ENCODE measurements at regions not wholly inside any gene's neighbourhood (a gene's known extent, or its start where the extent isn't known, plus 50 kb on each side); places are given as distances from the start of the nearest gene placed in this dataset.

DNA sequence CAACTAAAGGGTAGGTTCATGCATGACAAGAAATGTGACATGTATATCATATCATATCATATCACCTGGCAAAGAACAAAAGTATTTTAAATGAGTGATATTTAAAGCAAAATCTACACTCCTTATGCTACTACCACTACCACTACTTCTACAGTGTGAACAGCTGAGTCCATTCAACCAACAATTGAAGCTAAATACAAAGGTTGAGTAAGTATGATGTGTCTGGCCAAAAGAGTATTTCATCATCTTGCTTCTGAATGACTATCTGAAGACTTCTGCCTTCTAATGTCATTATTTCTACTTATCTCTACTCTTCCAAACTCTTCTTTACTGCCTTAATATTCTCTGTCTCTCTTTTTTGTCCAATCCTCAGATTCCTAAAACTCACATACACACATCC, 292.6 kb upstream of the CAND1 start:
- peak; percentile 41 for DNase-seq

DNA sequence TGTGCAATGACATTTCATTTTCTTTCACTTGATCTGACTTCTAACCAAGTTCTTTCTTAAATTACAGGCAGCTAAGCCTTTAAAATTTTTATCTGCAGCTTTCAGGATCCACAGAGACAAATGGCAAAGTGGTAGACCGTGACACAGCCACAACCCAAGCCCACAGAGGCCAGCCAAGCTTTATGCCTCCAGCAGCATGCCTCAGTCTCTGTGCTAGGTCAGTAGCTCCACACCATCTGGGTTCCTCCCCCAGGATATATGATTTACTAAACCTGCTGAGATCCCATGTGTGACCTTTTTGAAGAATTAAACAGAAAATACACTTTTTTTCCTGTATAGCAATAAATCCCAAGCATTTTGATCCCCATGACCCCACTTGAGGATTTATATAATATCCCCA, 290.4 kb upstream of the CAND1 start:
- no peak for DNase-seq

- DNase-seq: no peak
Measured at GRCh38 chr12:66979251-66979650, 289.9 kb upstream of the CAND1 start.

- DNase-seq: no peak
Measured at GRCh38 chr12:66984077-66984476, 285.1 kb upstream of the CAND1 start.

DNA sequence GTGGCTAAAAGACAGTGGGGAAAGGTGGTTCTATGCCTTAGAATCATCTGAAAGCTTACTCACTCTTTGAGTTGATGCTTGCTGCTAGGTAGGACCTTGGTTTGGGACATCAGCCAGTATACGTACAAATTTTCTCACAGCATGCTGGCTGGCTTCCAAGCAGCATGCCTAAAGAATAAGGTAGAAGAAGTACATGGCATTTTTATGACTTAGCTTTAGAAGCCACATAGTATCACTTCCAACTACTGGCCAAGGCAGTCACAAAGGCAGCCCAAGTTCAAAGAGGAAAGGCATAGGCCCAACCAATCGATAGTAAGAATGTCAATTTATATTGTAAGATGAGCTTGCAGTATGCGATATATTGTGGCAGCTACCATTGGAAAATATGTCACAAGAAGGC, 284.2 kb upstream of the CAND1 start:
- peak; percentile 15 for DNase-seq

- DNase-seq: no peak
Measured at GRCh38 chr12:66999141-66999540, 270.0 kb upstream of the CAND1 start.

- DNase-seq: no peak
Measured at GRCh38 chr12:67001251-67001650, 267.9 kb upstream of the CAND1 start.

GRCh38 chr12:67002720-67003119, 266.4 kb upstream of the CAND1 start:
- no peak for DNase-seq

DNA sequence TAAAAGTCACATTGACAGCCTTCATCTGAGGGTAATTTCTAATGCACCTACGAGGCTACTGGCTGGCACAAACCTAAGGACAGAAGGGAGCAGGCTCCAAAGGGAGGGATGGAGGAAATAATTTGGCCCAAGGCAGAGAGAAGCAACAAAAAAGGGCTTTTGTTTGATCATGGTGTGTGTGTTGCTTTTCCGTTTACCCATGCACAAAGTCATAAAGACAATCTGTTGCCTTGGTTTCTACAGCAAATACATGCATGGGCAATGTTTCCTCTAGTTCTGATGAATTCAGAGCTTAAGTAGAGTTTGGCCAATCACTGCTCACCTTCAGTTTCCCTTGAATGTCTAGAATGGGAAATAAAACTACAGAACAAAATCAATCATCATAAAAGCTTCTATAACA, 262.5 kb upstream of the CAND1 start:
- no peak for DNase-seq

DNA sequence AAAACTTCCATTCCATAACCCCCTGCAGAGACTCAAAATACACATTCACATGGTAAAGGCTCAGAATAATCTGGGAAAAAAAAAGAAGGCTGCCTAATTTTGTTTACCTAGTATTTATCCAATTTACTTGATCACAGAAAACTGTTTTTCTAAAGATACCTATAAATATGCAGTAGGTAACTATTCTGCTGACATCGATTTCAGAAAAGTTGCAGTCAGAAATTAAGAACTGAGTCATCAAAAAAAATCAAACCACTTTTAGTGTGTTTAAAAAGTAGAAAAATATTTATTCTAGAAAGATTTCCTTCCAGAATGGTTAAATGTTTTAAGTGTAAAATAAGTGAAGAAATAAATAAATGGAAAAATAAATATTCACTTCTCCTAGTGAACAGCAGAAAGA, 254.5 kb upstream of the CAND1 start:
- DNase-seq: no peak

GRCh38 chr12:67018105-67018504, 251.1 kb upstream of the CAND1 start:
- no peak for DNase-seq

GRCh38 chr12:67019070-67019469, 250.1 kb upstream of the CAND1 start:
- no peak for DNase-seq

- peak; percentile 2 for DNase-seq
Measured at GRCh38 chr12:67025543-67026114, 243.5 kb upstream of the CAND1 start.

DNA sequence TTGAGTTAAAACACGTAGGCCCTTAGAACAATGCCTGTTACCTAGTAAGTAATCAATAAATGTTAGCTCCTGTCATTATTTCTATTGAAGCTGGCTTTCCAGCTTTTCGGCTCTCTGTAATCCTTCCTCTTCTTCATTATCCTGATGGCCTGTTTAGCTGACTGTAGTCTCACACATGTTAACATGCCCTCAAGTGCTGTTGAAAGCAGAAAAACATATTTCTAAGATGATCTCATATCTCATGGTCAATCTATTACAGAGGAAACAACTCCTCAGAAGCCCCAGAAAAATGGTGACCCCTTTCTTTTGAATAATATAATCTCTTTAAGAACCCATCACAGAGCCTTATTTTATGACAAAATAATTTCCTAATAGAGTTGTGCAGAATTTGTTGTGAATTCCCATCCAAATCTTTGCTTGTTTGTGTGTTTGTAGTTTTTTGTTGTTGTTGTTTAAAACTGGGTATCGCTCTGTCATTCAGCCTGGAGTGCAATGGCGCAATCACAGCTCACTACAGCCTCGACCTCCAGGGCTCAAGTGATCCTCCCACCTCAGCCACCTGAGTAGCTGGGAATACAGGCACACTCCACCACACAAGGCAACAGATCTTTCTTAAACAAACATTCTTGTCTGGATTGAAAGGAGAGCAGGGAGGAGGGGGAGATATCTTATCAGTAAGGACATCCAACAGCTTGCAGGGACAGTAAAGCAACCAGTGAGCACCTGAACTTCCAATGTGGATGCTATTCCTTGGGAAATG, 242.5 kb upstream of the CAND1 start:
- no peak for DNase-seq

DNA sequence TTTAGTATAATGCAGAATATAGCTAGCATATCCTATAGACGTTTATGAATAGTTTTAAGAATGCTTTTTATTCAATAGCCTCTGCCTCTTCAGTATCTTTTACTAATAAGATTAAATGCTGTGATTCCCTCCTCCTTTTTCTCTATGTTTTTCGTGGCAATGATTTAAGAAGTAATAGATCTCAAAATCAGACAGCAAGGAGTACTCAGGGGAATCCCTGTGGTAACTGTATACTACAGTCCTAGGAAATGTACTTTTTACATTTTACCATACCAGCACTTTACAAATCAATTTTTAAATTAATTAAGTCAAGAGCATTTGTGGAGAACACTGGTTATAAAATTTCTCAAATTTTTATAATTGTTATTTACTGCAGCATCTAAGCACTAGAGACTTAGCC, 240.6 kb upstream of the CAND1 start:
- no peak for DNase-seq

- no peak for DNase-seq
Measured at GRCh38 chr12:67034110-67034879, 234.9 kb upstream of the CAND1 start.

DNA sequence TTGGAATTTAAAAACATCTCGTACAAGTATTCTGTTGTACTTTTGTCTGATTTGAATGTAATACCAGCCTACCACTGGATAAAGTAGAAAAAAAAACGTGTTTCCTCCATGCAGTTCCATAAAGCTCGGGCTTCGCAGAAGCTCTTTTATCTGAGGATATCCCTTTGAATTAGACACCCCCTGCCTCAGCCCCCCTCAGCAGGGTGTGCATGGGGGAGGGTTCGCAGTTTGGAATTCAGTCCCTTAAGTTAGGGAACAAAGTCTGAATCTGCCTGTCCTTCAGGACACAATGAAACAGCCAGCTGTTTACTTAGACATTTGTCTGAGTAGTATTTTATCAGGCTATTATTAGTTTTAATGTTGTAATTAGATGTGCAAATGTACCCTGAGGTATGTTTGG, 234.0 kb upstream of the CAND1 start:
- DNase-seq: no peak

DNA sequence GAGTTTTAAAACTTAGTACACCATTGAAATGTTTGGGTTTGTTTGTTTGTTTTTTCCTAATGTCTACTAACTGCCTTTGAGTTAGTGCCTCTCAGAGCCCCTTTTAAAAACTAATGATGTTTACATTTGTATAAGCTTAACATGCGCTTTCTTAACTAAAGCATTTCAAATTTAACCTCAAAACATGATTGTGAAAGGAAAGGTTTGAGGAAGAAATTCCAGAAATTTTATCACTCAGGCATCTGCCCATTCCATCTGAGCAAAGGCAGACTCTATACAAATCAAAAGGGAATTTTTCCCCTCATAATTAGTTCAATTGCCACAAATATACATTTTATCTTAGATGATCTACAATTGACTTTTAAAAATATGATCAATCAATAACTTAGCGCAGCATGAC, 230.7 kb upstream of the CAND1 start:
- DNase-seq: no peak

GRCh38 chr12:67039995-67040860, 228.9 kb upstream of the CAND1 start:
- no peak for DNase-seq

DNA sequence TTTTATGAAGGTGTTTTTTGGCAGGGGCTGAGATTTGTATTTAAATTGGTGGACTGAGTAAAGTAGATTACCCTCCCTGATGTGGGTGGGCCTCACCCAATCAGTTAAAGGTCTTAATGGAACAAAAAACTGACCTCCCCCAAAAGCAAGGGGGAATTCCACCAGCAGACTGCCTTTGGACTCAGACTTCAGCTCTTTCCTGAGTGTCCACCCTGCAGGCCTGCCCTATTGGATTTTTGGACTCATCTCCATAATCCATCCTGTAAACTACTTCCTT, 228.4 kb upstream of the CAND1 start:
- no peak for DNase-seq

GRCh38 chr12:67042697-67043131, 226.4 kb upstream of the CAND1 start:
- DNase-seq: no peak

GRCh38 chr12:67043771-67044170, 225.4 kb upstream of the CAND1 start:
- no peak for DNase-seq

- DNase-seq: no peak
Measured at GRCh38 chr12:67045650-67046049, 223.5 kb upstream of the CAND1 start.
